ENCODE measurements at regions not wholly inside any gene's neighbourhood (a gene's known extent, or its start where the extent isn't known, plus 50 kb on each side); places are given as distances from the start of the nearest gene placed in this dataset.

- DNase-seq (no peak), FAIRE-seq (no peak)
- Histone ChIP-seq H3K4me3 (ENCODE audit: low read length in 3 of 3) (no peak overlapping the region), H3K27me3 (ENCODE audit: control insufficient read depth, insufficient read depth, low read length) (no peaks in the 10 kb centered on the region), H3K9ac (ENCODE audit: low read length in 3 of 3) (no peak overlapping the region), H3K27ac (ENCODE audit: low read depth in 2 of 2, low read length in 2 of 2) (no peak overlapping the region), H3K9me3 (ENCODE audit: control insufficient read depth in 2 of 3, insufficient read depth in 1 of 3, low read length in 3 of 3) (no peaks in the 10 kb centered on the region), H3K36me3 (ENCODE audit: control insufficient read depth in 2 of 3, insufficient read depth in 3 of 3, low read length in 3 of 3) (no peaks in the 10 kb centered on the region), H3K4me1 (ENCODE audit: control insufficient read depth in 2 of 3, insufficient read depth in 2 of 3, low read depth in 1 of 3, low read length in 3 of 3) (no peaks in the 10 kb centered on the region)
- TF ChIP-seq CTCF (IDR thresholded peaks at IDR 0.05; ENCODE audit: borderline replicate concordance, extremely low read depth, insufficient read depth) = no peak
- intact Hi-C loops (cut with DNase I) = no loop called here
These were observed 57.7 kb upstream of the EGR2 start for GRCh38 chr10:62873866-62874265.

GRCh38 chr10:62870866-62871265, 54.7 kb upstream of the EGR2 start:
- Histone ChIP-seq H3K9me3 (ENCODE audit: control insufficient read depth in 2 of 3, insufficient read depth in 1 of 3, low read length in 3 of 3) (no peaks in the 10 kb centered on the region), H3K4me3 (ENCODE audit: low read length in 3 of 3) (no peak overlapping the region), H3K4me1 (ENCODE audit: control insufficient read depth in 2 of 3, insufficient read depth in 2 of 3, low read depth in 1 of 3, low read length in 3 of 3) (no peaks in the 10 kb centered on the region), H3K27me3 (ENCODE audit: control insufficient read depth, insufficient read depth, low read length) (no peaks in the 10 kb centered on the region), H3K36me3 (ENCODE audit: control insufficient read depth in 2 of 3, insufficient read depth in 3 of 3, low read length in 3 of 3) (no peaks in the 10 kb centered on the region), H3K9ac (ENCODE audit: low read length in 3 of 3) (no peak overlapping the region), H3K27ac (ENCODE audit: low read depth in 2 of 2, low read length in 2 of 2) (no peak overlapping the region)
- TF ChIP-seq CTCF (IDR thresholded peaks at IDR 0.05; ENCODE audit: borderline replicate concordance, extremely low read depth, insufficient read depth) = no peak
- DNase-seq = no peak
- no peak for FAIRE-seq
- intact Hi-C loops (cut with DNase I) = no loop called here

- no peak overlapping the region for H3K9ac ChIP-seq (ENCODE audit: low read length in 3 of 3)
- intact Hi-C loops (cut with DNase I) = no loop called here
- H3K4me1 ChIP-seq (ENCODE audit: control insufficient read depth in 2 of 3, insufficient read depth in 2 of 3, low read depth in 1 of 3, low read length in 3 of 3) = no peaks in the 10 kb centered on the region
- no peaks in the 10 kb centered on the region for H3K9me3 ChIP-seq (ENCODE audit: control insufficient read depth in 2 of 3, insufficient read depth in 1 of 3, low read length in 3 of 3)
- DNase-seq (no peak), FAIRE-seq (no peak)
- H3K27me3 ChIP-seq (ENCODE audit: control insufficient read depth, insufficient read depth, low read length) = no peaks in the 10 kb centered on the region
- no peak for TF ChIP-seq CTCF (IDR thresholded peaks at IDR 0.05; ENCODE audit: borderline replicate concordance, extremely low read depth, insufficient read depth)
- no peaks in the 10 kb centered on the region for H3K36me3 ChIP-seq (ENCODE audit: control insufficient read depth in 2 of 3, insufficient read depth in 3 of 3, low read length in 3 of 3)
- H3K27ac ChIP-seq (ENCODE audit: low read depth in 2 of 2, low read length in 2 of 2) = no peak overlapping the region
- no peak overlapping the region for H3K4me3 ChIP-seq (ENCODE audit: low read length in 3 of 3)
These were observed 53.8 kb upstream of the EGR2 start for GRCh38 chr10:62869958-62870357.

- TF ChIP-seq CTCF (IDR thresholded peaks at IDR 0.05; ENCODE audit: borderline replicate concordance, extremely low read depth, insufficient read depth) = no peak
- FAIRE-seq (no peak), DNase-seq (no peak)
- H3K4me3 ChIP-seq (ENCODE audit: low read length in 3 of 3) = no peak overlapping the region
- no peaks in the 10 kb centered on the region for H3K36me3 ChIP-seq (ENCODE audit: control insufficient read depth in 2 of 3, insufficient read depth in 3 of 3, low read length in 3 of 3)
- intact Hi-C loops (cut with DNase I) = no loop called here
- H3K9me3 ChIP-seq (ENCODE audit: control insufficient read depth in 2 of 3, insufficient read depth in 1 of 3, low read length in 3 of 3) = no peaks in the 10 kb centered on the region
- H3K27ac ChIP-seq (ENCODE audit: low read depth in 2 of 2, low read length in 2 of 2) = no peak overlapping the region
- H3K27me3 ChIP-seq (ENCODE audit: control insufficient read depth, insufficient read depth, low read length) = no peaks in the 10 kb centered on the region
- no peak overlapping the region for H3K9ac ChIP-seq (ENCODE audit: low read length in 3 of 3)
- H3K4me1 ChIP-seq (ENCODE audit: control insufficient read depth in 2 of 3, insufficient read depth in 2 of 3, low read depth in 1 of 3, low read length in 3 of 3) = no peaks in the 10 kb centered on the region
These were observed 50.8 kb upstream of the EGR2 start for GRCh38 chr10:62866941-62867340.

Measured in kidney (tissue), 13 donors.